Lower leg skin (tissue), 3 donors: ENCODE measurements at regions not wholly inside any gene's neighbourhood (a gene's known extent, or its start where the extent isn't known, plus 50 kb on each side); places are given as distances from the start of the nearest gene placed in this dataset.

Experiments used
- CTCF ChIP-seq, 3 donors: fragments of 450-650 bp; IDR thresholded peaks; one replicate each; pipeline ENCODE4 v1.5.1; 2016; ENCODE audit warnings: antibody characterized with exemption in 3 of 3, mild to moderate bottlenecking in 3 of 3, moderate library complexity in 2 of 3
- POLR2A ChIP-seq, 2 donors: fragments of 450-650 bp; IDR thresholded peaks; one replicate each; pipeline ENCODE4 v1.6.1; 2016 to 2017; ENCODE audit warnings: antibody characterized with exemption in 2 of 2, mild to moderate bottlenecking in 1 of 2, moderate library complexity in 1 of 2

DNA sequence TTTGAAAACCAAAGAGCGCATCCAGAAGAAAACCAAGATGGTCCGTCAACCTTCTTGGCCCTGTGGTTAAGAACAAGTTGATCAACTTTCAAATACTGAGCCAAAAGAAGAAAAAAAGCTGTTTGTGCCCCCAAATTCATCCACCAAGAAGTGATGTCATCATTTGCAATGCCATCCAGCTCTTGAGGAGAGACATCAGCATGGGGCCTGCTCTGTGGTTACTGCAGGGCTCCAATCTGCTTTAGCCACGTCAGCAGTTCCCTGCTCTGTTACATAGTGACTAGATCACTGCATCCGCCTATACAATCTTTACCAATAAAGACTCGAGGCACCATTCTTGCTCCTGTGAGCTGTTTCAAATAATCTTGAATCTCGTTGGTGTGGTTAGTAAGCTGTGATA is 75.0 kb upstream of the BLCAP start:
- TF ChIP-seq CTCF (IDR thresholded peaks at IDR 0.05) (no peak), POLR2A (IDR thresholded peaks at IDR 0.05) (no peak)
